A673 (cell line): ENCODE measurements at regions not wholly inside any gene's neighbourhood (a gene's known extent, or its start where the extent isn't known, plus 50 kb on each side); places are given as distances from the start of the nearest gene placed in this dataset.

ENCODE experiments used
- CTCF ChIP-seq: fragments of 300-800, 200-600 bp; sonication (generic); conservative IDR thresholded peaks from 2 replicates; pipeline ENCODE4 v1.5.1; 2017; ENCODE audit warnings: low read depth, mild to moderate bottlenecking, antibody characterized with exemption, low read length, moderate library complexity, mixed read lengths
- EZH2 ChIP-seq: fragments of 200-600 bp; sonication (generic); IDR thresholded peaks from 2 replicates; pipeline ENCODE4 v1.6.1; 2017; ENCODE audit warnings: borderline replicate concordance, low read depth, mild to moderate bottlenecking, mixed read lengths, antibody characterized with exemption, low read length; ENCODE audit not compliant: poor library complexity, severe bottlenecking

GRCh38 chr4:147049946-147050345 is 104.3 kb upstream of the TTC29 start:
- no peak for TF ChIP-seq CTCF
- no peak for TF ChIP-seq EZH2
